CD4-positive, alpha-beta T cell treated with Interleukin-4 for 1 hour (primary cell): ENCODE measurements at regions not wholly inside any gene's neighbourhood (a gene's known extent, or its start where the extent isn't known, plus 50 kb on each side); places are given as distances from the start of the nearest gene placed in this dataset.

ENCODE experiments used
- DNase-seq, 2 donors: peaks; one replicate each; pipeline ENCODE4 v3.0.0-alpha.2; 2020 to 2022

GRCh38 chr1:79380078-79380477 is 373.5 kb upstream of the ADGRL4 start:
- no peak for DNase-seq

DNA sequence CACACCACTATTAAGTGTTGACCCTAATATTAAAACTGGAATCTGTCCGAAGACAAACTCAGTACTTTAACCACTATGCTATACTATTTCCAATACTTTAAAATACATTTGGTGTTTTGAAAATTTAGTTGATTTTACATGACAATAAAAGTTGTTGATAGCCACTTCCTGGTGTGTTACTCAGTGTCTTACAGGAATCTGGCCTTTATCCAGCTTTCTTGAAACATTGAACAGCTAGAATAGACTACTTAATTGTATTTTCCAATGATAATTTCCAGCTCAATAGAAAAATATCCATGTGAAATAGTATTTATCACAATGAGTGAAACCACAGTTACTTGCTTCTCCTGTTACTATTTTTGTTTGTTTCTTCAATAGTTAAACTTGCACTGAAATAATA is 369.6 kb upstream of the ADGRL4 start:
- DNase-seq, result no peak

DNA sequence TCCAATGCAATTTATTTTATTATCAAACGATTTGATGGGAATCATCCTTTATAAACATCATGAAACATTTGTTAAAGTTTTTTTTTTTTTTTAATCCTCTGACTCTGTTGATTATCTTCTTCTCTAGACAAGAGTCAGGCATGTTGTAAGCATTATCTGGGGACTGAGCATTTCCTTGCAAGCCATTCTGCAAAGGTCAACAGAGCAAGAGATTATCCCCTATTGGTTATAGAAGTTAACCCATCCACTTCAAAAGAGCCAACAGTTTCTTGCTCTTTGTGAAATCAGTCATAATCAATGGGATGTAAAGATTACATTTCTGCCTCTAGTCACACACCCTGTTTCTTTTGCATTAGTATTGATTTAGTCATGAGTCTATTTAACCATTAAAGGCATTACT is 368.8 kb upstream of the ADGRL4 start:
- DNase-seq, result no peak

DNA sequence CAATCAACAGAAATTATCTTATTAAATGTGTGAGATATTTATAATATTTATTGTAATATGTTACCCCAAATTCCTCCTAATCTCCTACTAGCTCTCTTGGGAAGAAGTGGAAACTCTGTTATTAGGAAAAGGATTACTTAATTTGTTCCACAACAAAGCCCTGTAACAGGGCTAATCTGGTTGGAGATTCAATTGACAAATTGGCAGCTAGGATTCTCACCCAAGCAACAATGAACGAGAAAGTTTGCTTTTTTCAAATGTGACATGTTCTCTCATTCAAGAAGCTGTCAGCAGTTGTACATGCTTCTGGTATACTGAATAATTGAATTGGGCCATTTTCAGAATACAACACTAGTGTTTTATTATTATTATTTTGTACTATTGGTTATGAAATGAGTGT is 367.9 kb upstream of the ADGRL4 start:
- no peak for DNase-seq

GRCh38 chr1:79373481-79374125 is 367.1 kb upstream of the ADGRL4 start:
- DNase-seq, result no peak

- DNase-seq, result no peak
Observed at GRCh38 chr1:79371802-79372201, 365.3 kb upstream of the ADGRL4 start.

- no peak for DNase-seq
Observed at GRCh38 chr1:79369091-79369490, 362.6 kb upstream of the ADGRL4 start.

- DNase-seq, result no peak
Observed at GRCh38 chr1:79364896-79365295, 358.4 kb upstream of the ADGRL4 start.

DNA sequence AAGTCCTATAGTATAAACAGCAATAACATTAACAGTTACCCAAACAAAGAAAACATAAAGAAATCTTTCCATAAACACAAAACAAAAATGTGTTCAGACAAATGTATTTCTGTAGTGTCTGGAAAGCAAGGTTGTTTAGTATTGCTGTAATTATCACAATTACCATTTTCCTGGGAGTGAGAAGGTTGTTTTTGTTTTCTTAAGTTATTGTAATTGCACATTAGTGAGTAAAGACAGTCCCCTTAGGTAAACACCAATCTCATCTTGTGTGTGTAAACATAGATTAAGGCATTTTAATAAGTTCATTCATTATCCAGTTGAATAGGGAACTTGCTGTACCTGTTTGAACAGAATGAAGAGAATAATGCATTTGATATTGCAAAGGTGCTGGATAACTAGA is 356.9 kb upstream of the ADGRL4 start:
- DNase-seq, result no peak

GRCh38 chr1:79362470-79362869 is 355.9 kb upstream of the ADGRL4 start:
- no peak for DNase-seq

DNA sequence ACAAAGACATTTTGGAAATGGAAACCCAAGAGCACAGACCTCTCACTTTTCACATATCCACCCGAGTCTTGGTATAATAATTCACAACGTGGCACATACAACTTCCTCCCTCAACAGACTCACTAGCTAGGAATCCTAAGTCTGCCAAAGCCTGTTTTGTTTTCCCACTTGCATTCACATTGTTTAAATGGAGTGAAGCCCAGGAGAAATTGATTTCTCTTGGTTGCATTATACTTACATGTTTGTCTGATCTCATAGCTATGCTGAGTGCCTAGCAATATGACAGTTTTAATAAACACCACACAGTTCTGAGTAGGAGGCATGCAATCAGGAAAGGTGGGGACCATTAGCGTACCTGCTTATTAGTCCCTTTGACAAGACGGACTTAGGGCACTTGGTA is 348.6 kb upstream of the ADGRL4 start:
- no peak for DNase-seq

GRCh38 chr1:79353224-79353623 is 346.7 kb upstream of the ADGRL4 start:
- no peak for DNase-seq

- DNase-seq, result no peak
Observed at GRCh38 chr1:79326875-79327274, 320.3 kb upstream of the ADGRL4 start.

GRCh38 chr1:79325705-79326104 is 319.2 kb upstream of the ADGRL4 start:
- no peak for DNase-seq

- no peak for DNase-seq
Observed at GRCh38 chr1:79325126-79325525, 318.6 kb upstream of the ADGRL4 start.

DNA sequence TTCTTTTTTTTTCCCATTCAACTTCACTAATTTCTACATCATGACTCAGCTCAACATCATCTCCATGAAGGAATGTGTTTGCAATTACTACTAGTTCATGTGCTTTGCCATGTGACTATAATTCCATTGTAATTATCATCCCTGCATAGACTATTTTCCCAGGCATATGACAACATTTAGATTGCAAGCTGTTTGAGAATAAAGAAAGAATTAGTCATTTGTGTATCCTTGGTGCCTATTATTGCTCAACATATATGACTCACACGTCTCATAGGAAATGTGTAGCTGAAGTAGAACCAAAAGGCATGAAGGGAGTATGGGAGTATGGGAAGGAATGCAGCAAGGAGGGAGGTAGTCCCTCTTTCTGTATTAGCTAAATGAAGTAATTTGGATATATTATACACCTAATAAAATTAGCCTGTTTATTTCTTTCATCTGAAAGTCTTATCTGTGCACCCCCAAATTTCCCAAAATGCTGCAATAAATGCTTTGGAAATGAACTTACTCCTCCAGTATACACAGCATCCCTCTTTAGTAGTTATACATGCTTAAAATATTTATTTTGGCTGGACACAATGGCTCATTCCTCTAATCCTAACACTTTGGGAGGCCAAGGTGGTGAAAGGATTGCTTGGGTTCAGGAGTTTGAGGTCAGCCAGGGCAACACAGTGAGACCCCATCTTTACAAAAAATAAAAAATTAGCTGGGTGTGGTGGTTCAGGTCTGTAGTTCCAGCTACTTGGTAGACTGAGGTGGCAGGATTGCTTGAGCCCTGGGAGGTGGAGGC is 316.9 kb upstream of the ADGRL4 start:
- DNase-seq, result no peak

DNA sequence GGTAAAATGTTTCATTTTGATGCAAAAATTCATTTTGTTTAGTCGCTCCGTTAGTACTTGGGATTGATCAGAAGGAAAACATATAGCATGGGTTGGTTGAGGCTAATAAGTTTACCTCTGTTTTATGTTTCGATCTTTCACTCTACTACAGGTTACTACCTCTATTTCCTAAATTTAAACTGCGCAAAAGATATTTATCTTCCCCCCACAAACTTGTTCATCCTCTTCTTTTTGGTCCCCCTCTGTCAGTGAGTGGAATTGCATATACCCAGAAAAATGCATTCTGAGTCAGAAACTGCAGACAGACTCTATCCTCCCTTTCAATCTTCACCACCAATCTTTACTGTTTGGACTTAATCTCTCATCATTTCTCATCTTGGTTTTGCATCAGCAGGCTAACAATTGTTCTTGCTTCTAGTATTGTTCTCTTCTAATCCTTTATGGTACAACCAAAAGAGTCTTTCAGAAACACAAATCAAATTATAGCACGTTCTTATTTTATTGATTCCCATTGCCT is 316.0 kb upstream of the ADGRL4 start:
- no peak for DNase-seq

- DNase-seq, result no peak
Observed at GRCh38 chr1:79312438-79312837, 305.9 kb upstream of the ADGRL4 start.

GRCh38 chr1:79310609-79311008 is 304.1 kb upstream of the ADGRL4 start:
- no peak for DNase-seq

DNA sequence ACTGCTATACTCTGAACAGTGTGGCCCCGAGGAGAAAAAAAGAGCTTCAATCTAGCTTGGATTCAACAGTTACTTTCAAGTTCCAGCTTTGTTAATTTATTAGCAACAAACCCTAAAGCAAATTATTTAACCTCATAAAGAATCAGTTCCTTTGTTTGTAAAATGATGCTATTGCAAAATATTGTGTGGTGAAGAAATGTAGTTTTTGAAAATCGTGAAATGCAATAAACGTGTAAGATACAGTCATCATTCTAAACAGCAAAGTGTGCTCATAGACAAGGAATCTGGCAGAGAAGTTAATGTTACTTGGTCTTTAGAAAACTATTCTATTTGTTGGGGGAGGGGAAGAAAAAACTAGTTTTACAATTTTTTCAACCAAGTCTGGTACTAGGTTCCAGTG is 297.6 kb upstream of the ADGRL4 start:
- no peak for DNase-seq

DNA sequence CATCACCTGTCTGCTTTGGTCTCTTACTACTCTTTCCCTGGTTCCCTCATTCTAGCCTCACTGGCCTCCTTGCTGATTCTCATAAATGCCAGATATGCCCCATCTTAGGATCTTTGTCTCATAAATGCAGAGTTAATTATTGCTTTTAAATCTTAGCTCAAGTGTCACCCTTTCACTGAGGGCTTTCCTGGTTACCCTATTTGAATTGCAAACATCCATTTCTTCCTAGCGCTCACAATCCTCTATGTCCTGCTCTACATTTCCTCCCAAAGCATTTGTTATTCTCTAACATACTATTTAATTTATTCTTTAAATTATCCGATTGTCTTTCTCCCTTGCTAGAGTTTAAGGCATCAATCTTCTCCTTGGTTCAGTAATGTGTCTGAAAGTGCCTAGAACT is 296.5 kb upstream of the ADGRL4 start:
- no peak for DNase-seq

DNA sequence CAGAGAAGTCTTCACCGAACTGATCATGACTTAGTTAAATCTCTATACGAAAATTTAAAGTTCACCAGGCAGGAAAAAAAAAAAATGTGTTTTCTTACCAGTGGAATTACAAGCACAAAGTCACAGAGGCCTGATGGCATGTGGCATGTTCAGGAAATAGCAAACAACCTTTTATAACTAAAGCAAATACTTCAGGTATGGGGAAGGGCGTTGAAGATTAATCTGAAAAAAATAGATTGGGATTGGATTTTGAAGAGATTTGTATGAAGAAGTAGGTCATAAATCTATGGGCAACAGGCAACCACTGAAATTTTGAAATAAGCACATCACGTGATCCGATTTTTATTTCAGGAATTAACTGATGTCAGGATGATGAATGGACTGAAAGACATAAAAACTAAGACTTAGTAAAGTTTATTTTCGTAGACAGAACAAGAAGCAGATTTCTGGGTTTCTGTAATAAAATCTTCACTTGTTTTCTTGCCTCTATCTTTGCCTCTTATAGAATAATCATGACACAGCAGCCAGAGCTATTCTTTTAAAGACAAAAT is 295.9 kb upstream of the ADGRL4 start:
- no peak for DNase-seq

- no peak for DNase-seq
Observed at GRCh38 chr1:79295967-79296366, 289.4 kb upstream of the ADGRL4 start.

- DNase-seq, result no peak
Observed at GRCh38 chr1:79293611-79294010, 287.1 kb upstream of the ADGRL4 start.
